PFSK-1 (cell line): ENCODE measurements at regions not wholly inside any gene's neighbourhood (a gene's known extent, or its start where the extent isn't known, plus 50 kb on each side); places are given as distances from the start of the nearest gene placed in this dataset.

Source experiments
- FOXP2 ChIP-seq: optimal IDR thresholded peaks from 2 replicates; pipeline ENCODE3; 2011; ENCODE audit warnings: borderline replicate concordance, control low read depth, inconsistent platforms; ENCODE audit not compliant: insufficient read depth; ENCODE audit errors: extremely low read length, extremely low read depth
- POLR2AphosphoS5 ChIP-seq: IDR thresholded peaks from 2 replicates; pipeline ENCODE4 v1.6.1; 2012; ENCODE audit warnings: low read depth, mild to moderate bottlenecking, control low read depth, low read length, moderate library complexity
- REST ChIP-seq, 2 experiments: IDR thresholded peaks; 2 replicates each; pipeline versions ENCODE4 v1.6.1 to v1.8.0; 2011 to 2012; ENCODE audit warnings: low read depth in 2 of 2, low read length in 2 of 2, control low read depth in 1 of 2, inconsistent platforms in 1 of 2, mild to moderate bottlenecking in 1 of 2, moderate library complexity in 1 of 2; ENCODE audit not compliant: insufficient read depth in 1 of 2
- SIN3A ChIP-seq: IDR thresholded peaks from 2 replicates; pipeline ENCODE4 v1.6.1; 2012; ENCODE audit warnings: mild to moderate bottlenecking, low read length, moderate library complexity, borderline replicate concordance; ENCODE audit not compliant: insufficient read depth
- TAF1 ChIP-seq: IDR thresholded peaks from 2 replicates; pipeline ENCODE4 v1.6.1; 2012; ENCODE audit warnings: low read length, control low read depth, borderline replicate concordance; ENCODE audit not compliant: insufficient read depth

GRCh38 chrX:11934089-11934488, 176.1 kb downstream of the MSL3 start:
- no peak for TF ChIP-seq FOXP2
- no peak for TF ChIP-seq TAF1
- no peak for TF ChIP-seq SIN3A
- TF ChIP-seq POLR2AphosphoS5, result no peak
- TF ChIP-seq REST (IDR thresholded peaks at IDR 0.05; ENCODE audit: insufficient read depth in 1 of 2, low read depth in 2 of 2, low read length in 2 of 2), result no peak

- no peak for TF ChIP-seq SIN3A
- TF ChIP-seq REST (IDR thresholded peaks at IDR 0.05; ENCODE audit: insufficient read depth in 1 of 2, low read depth in 2 of 2, low read length in 2 of 2), result no peak
- no peak for TF ChIP-seq POLR2AphosphoS5
- TF ChIP-seq TAF1, result no peak
- TF ChIP-seq FOXP2, result no peak
Measured at GRCh38 chrX:11941571-11941970, 183.5 kb downstream of the MSL3 start.

- TF ChIP-seq REST (IDR thresholded peaks at IDR 0.05; ENCODE audit: insufficient read depth in 1 of 2, low read depth in 2 of 2, low read length in 2 of 2) (no peak), POLR2AphosphoS5 (no peak), FOXP2 (no peak), TAF1 (no peak), SIN3A (no peak)
Measured at GRCh38 chrX:11944501-11944900, 186.5 kb downstream of the MSL3 start.

- no peak for TF ChIP-seq SIN3A
- no peak for TF ChIP-seq REST (IDR thresholded peaks at IDR 0.05; ENCODE audit: insufficient read depth in 1 of 2, low read depth in 2 of 2, low read length in 2 of 2)
Measured at GRCh38 chrX:11949291-11949690, 189.0 kb upstream of the FRMPD4 start.

GRCh38 chrX:11952176-11952720, 186.0 kb upstream of the FRMPD4 start:
- TF ChIP-seq REST (IDR thresholded peaks at IDR 0.05; ENCODE audit: insufficient read depth in 1 of 2, low read depth in 2 of 2, low read length in 2 of 2) (no peak), SIN3A (no peak), FOXP2 (no peak), POLR2AphosphoS5 (no peak), TAF1 (no peak)
